ENCODE measurements at regions not wholly inside any gene's neighbourhood (a gene's known extent, or its start where the extent isn't known, plus 50 kb on each side); places are given as distances from the start of the nearest gene placed in this dataset.
"Not testable (repeated sequence)": the region's sequence is repeated elsewhere in the genome, so short reads cannot be mapped to it uniquely, and the experiment has no call there.

DNA sequence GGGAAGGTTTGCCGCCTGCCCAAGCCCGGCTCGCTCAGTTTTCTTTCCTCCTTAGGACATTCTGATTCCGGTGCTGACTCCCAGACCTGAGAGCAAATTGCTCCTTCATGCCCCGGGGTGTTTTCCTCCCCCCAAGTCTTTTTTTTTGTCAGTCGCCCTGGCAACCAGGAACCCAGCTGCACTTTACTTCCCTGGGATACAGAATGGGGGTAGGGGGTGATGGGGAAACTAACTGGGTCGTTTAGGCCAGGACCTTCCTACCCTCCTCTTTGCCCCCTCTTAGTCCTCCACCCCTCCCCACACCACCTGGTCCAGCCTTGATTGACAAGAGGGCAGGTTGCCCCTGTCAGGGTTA lies 87.5 kb upstream of the ADGRE5 start:
- not testable (repeated sequence) for TF ChIP-seq KLF8, ZEB2 (tag by site-specific recombination; IDR thresholded peaks at IDR 0.05)
- TF ChIP-seq, protein P1, sequence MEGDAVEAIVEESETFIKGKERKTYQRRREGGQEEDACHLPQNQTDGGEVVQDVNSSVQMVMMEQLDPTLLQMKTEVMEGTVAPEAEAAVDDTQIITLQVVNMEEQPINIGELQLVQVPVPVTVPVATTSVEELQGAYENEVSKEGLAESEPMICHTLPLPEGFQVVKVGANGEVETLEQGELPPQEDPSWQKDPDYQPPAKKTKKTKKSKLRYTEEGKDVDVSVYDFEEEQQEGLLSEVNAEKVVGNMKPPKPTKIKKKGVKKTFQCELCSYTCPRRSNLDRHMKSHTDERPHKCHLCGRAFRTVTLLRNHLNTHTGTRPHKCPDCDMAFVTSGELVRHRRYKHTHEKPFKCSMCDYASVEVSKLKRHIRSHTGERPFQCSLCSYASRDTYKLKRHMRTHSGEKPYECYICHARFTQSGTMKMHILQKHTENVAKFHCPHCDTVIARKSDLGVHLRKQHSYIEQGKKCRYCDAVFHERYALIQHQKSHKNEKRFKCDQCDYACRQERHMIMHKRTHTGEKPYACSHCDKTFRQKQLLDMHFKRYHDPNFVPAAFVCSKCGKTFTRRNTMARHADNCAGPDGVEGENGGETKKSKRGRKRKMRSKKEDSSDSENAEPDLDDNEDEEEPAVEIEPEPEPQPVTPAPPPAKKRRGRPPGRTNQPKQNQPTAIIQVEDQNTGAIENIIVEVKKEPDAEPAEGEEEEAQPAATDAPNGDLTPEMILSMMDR (tag by site-specific recombination; IDR thresholded peaks at IDR 0.05): not testable (repeated sequence)

All from HEK293 (cell line).